Type B pancreatic cell (in vitro differentiated cells): ENCODE measurements at regions not wholly inside any gene's neighbourhood (a gene's known extent, or its start where the extent isn't known, plus 50 kb on each side); places are given as distances from the start of the nearest gene placed in this dataset.

Experiments used
- DNase-seq: peaks from one replicate; pipeline ENCODE4 v3.0.0; 2021; ENCODE audit warnings: mixed read lengths; ENCODE audit not compliant: unreplicated experiment; ENCODE audit errors: extremely low spot score
- H3K27ac Mint-ChIP-seq: 2 replicates; pipeline ENCODE4 v1.8.0; 2021; ENCODE audit warnings: mild to moderate bottlenecking, mixed read lengths
- H3K27me3 Mint-ChIP-seq: 2 replicates; pipeline ENCODE4 v1.8.0; 2021; ENCODE audit warnings: mixed read lengths
- H3K36me3 Mint-ChIP-seq: 2 replicates; pipeline ENCODE4 v1.8.0; 2021; ENCODE audit warnings: mixed read lengths
- H3K4me1 Mint-ChIP-seq: one replicate; pipeline ENCODE4 v1.8.0; 2021; ENCODE audit warnings: mixed read lengths; ENCODE audit not compliant: unreplicated experiment
- H3K4me3 Mint-ChIP-seq: 2 replicates; pipeline ENCODE4 v1.8.0; 2021; ENCODE audit warnings: mild to moderate bottlenecking, mixed read lengths
- H3K9me3 Mint-ChIP-seq: 2 replicates; pipeline ENCODE4 v1.8.0; 2021; ENCODE audit warnings: mixed read lengths
- CTCF ChIP-seq: fragments of 200-600 bp; sonication (generic); conservative IDR thresholded peaks from 2 replicates; pipeline ENCODE4 v1.5.0; 2021; ENCODE audit warnings: antibody characterized with exemption, mild to moderate bottlenecking

DNA sequence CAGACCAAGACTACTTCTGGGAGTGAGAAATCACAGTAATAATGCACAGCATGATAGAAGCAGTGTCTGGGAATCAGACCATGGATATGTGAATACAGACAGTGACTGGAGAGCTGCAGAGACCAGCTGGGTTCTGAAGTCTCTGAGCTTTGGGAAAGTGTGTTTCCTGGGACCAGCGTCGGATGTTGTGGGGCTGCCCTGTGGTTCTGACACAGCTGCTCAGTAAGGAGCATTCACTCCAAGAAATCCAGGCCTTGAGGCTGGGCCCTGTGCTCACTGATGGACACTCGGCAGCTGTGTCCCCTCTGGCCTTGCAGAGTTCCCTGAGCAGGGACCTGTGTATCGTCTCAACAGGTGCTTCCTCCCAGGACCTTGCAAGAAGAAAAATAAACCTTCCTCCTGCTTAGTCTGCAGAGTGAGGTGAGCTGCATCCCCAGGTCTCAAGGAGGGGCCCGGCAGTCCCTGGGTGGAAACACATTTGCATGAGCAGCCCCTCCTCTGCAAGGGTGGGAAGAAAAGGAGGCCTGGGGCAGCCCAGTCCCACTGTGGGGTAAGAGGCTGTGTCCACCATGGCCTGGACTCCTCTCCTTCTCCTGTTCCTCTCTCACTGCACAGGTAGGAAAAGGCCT lies 107.9 kb downstream of the VPREB1 start:
- no peak for TF ChIP-seq CTCF
- Mint-ChIP-seq H3K27me3 (peaks cover 86% of the 10 kb centered on the region), H3K36me3 (no peaks in the 10 kb centered on the region), H3K27ac (no peak overlapping the region), H3K9me3 (no peaks in the 10 kb centered on the region), H3K4me3 (no peak overlapping the region), H3K4me1 (no peaks in the 10 kb centered on the region)
- DNase-seq = no peak

- DNase-seq = no peak
- H3K27ac Mint-ChIP-seq = no peak overlapping the region
- H3K36me3 Mint-ChIP-seq = no peaks in the 10 kb centered on the region
- no peaks in the 10 kb centered on the region for H3K9me3 Mint-ChIP-seq
- no peak overlapping the region for H3K4me3 Mint-ChIP-seq
- H3K27me3 Mint-ChIP-seq = peaks cover 77% of the 10 kb centered on the region
- TF ChIP-seq CTCF = no peak
- H3K4me1 Mint-ChIP-seq = no peaks in the 10 kb centered on the region
These were observed 110.7 kb downstream of the VPREB1 start for GRCh38 chr22:22355096-22355834.

DNA sequence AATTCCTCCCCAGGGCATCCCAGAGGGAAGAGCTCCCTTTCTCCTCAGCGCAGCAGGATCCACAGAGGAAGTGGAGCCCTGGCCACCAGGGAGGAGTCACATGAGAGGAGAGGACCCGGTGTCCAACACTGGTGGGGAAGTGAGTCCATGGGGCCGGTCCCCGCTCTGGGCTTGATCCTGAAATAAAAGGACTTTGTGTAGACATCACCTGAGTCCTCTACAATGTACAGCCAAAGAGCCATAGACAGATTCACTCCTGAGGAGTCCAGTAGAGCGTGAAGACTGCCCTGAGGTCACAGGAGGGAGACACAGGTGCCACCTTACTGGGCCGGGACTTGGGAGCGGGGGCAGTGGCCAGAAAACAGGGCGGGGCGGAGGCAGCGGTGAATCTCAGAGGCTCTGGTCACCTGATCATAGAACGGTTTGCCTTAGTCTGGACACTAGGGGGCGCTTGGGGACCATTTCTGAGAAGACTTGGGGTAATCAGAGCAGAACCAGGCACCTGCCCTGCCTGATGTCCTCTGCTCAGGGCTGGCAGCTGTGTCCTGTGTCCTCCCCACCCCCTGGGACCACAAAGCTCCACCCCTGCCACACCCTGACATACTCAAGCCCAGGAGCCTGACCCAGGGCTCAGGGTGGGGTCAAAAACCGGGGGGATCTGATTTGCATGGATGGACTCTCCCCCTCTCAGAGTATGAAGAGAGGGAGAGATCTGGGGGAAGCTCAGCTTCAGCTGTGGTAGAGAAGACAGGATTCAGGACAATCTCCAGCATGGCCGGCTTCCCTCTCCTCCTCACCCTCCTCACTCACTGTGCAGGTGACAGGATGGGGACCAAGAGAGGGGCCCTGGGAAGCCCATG lies 112.7 kb downstream of the VPREB1 start:
- Mint-ChIP-seq H3K27ac (no peak overlapping the region), H3K36me3 (no peaks in the 10 kb centered on the region), H3K4me1 (no peaks in the 10 kb centered on the region), H3K9me3 (no peaks in the 10 kb centered on the region), H3K4me3 (peak overlapping the region; percentile 13), H3K27me3 (peaks cover 74% of the 10 kb centered on the region)
- peak; percentile 85 for DNase-seq
- TF ChIP-seq CTCF = peak; percentile 81

DNA sequence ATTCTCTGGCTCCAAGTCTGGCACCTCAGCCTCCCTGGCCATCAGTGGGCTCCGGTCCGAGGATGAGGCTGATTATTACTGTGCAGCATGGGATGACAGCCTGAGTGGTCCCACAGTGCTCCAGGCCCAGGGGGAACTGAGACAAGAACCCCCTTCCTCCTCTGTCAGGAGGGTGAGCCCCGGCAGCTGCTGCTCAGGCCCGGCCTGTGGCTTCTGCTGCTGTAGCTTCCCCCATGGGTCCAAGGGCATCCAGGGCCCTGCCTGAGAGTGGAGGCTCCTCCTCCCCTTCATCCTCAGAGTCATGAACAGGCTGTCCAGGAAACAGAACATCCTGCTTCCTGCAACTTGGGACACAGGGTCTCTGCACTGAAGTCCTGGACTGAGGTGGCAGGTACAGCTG lies 113.6 kb downstream of the VPREB1 start:
- peaks cover 76% of the 10 kb centered on the region for H3K27me3 Mint-ChIP-seq
- H3K27ac Mint-ChIP-seq = no peak overlapping the region
- TF ChIP-seq CTCF = no peak
- no peak overlapping the region for H3K4me3 Mint-ChIP-seq
- H3K9me3 Mint-ChIP-seq = no peaks in the 10 kb centered on the region
- no peak for DNase-seq
- no peaks in the 10 kb centered on the region for H3K4me1 Mint-ChIP-seq
- H3K36me3 Mint-ChIP-seq = no peaks in the 10 kb centered on the region

DNA sequence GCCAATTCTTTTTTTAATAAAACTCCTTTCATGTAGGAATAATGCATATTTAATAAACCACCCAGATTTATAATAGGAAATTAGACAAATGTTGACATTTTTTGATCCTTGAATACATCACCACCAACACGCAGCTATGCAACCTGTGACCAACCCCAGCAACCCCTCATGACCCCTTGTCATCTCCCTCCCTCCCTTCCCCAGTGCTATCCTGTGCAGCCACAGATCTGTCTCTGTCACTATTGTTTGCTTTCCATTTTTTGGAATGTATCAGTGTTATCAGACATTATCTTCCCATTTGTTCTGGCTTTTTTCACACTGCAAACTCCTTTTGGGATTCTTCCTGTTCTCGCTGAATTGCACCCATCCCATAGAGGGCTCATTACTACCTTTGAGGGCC lies 114.1 kb downstream of the VPREB1 start:
- no peak overlapping the region for H3K4me3 Mint-ChIP-seq
- no peaks in the 10 kb centered on the region for H3K9me3 Mint-ChIP-seq
- H3K36me3 Mint-ChIP-seq = no peaks in the 10 kb centered on the region
- no peaks in the 10 kb centered on the region for H3K4me1 Mint-ChIP-seq
- no peak for TF ChIP-seq CTCF
- H3K27me3 Mint-ChIP-seq = peaks cover 77% of the 10 kb centered on the region
- no peak for DNase-seq
- no peak overlapping the region for H3K27ac Mint-ChIP-seq
